ENCODE measurements at regions not wholly inside any gene's neighbourhood (a gene's known extent, or its start where the extent isn't known, plus 50 kb on each side); places are given as distances from the start of the nearest gene placed in this dataset.
A peak's percentile ranks its signal among the peaks of the same experiment; 100 is the strongest.

DNA sequence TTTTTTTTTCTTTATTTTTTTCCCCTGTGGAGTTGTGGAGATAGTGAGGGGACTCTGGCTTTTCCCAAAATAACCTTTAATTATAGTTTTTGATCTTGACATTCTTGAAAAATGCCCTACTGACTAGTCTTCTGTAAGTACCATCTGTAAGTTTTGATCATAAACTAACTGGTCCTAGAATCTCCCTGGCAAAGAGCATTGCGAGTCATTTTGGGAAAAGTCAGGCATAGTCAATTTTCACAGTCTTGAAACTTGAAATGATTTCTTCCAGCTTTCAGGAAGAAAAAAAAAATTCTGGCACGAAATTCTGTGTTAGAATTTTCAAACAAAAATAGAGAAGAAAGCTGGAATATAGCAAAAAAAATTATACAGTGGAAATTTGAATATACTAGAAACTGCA, 181.2 kb upstream of the SNX7 start:
- DNase-seq (ENCODE audit: low read depth) = no peak

- DNase-seq (ENCODE audit: low read depth) = no peak
These were observed 183.4 kb upstream of the SNX7 start for GRCh38 chr1:98478121-98478520.

DNA sequence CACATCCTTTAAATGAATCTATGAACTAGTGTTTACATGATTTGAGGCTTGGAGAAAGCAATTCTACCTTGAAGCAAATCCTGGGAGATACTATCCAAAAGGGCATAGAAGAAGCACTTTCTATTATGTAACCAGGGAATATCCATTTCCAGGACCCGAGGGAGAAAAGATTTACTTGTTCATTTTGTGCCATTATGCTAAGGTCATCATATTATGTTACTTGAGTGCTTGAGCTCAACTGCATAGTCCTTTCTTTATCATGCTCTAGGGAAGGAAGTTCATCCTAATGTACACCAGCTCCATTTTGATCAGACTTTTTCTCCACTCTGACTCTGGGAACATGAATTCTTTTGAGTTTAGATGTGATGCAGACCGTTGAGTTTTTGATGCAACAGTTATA, 188.6 kb upstream of the SNX7 start:
- DNase-seq (ENCODE audit: low read depth) = no peak

DNA sequence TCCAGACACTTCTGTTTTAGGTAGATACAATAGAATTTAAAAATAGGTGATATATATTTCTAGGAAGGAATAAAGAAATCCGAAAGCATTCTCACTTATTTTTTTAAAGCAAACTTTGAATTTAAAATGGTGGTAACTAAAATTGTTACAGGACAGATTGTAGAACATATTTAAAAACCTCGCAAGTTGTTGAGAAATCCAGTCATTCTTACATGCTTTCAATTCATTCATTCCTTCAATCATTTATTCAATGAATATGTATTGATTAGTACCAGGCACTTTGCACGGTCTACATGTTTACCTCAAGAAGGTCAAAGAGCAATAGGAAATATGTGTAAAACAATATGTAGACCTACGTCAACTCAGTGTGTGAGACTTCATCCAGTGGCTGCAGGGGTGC, 189.9 kb upstream of the SNX7 start:
- DNase-seq (ENCODE audit: low read depth) = no peak

DNA sequence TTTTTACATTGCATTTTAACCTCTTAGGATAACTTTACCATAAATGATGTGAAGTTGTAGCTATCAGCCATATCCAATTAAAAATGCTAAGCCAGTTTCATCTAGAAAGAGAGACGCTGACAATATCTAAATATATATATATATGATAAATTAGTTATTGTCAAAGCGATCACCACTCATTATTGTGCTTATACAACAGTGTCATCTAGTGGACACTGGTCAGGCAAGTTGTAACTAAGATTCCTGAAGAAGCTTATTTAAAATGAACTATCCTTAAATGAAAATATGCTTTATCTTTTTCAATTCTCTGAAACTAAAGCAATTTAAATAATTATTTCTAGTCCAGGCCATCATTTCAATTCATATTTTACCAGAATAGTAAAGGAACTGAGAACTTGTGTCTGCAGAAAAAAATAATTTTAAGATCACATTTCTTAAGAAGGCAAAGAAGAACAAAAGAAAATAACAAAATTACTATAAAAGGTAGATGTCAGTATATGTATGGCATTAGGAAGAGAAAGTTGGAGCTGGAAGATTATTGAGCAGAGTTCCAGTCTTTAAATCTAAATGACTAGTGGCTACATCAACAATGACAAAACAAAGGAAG, 193.3 kb upstream of the SNX7 start:
- DNase-seq (ENCODE audit: low read depth) = peak; percentile 74

- no peak for DNase-seq (ENCODE audit: low read depth)
These were observed 193.9 kb upstream of the SNX7 start for GRCh38 chr1:98467586-98467985.

- DNase-seq (ENCODE audit: low read depth) = no peak
These were observed 194.4 kb upstream of the SNX7 start for GRCh38 chr1:98467122-98467521.

DNA sequence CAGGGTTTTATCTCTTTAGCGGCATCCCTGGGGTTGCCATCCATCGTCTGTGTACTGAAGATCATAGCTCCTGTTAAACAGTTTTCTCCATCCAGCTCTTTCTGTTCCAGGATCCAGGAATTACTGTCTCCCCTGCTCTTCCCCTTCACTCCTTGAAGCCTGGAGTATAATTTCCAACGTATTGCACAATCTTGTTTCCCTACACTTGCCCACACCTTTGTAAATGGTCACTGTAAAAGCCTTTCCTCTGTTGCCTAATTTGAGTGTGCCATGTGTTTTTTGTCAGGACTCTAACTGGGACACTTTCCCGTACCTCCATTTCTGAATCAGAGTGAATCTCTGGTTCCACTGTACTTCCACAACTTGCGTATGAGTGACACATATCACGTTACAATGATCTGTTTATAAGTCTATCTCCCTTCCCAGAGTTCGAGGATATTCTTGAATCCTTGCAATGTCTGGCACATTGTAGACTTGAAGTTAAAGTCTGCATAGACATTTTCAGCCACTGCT, 199.6 kb upstream of the SNX7 start:
- DNase-seq (ENCODE audit: low read depth) = no peak

DNA sequence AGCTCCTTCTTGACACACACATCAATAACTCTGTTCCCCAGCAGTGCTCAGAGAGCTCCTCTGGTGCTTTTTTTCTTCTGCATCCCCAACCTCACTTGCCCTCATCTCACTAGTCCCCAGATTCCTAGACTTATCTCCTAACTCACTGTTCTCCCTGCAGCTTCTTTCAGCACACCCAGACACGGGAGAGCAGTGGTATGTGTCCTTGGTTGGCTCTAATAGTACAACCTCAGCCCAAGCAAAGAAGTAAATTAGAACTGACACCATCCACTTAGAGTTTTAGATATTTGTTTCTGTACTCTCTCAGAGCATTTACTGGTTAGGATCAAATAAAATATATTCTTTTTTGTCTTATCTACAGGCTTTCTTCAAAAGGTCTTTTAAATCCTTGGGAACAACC, 201.4 kb upstream of the SNX7 start:
- DNase-seq (ENCODE audit: low read depth) = no peak

DNA sequence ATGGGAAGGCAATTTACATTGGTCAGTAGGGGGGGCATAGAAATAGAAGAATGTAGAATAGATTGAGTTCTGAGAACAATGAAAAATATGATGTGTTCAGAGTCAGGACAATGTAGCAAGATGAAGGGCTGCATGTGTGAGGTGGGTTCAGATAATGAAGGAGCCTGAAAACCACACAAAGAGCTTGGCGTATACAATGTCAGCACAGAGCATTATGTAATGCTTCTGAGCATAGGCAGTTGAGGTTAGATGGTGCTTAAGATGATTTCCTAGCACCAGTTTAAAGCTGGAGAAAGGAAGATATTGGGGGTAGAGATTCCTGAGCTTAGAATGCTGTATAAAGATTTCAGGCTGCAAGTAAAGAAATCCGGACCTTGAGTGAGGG, 202.0 kb upstream of the SNX7 start:
- no peak for DNase-seq (ENCODE audit: low read depth)

GRCh38 chr1:98458511-98459485, 202.7 kb upstream of the SNX7 start:
- no peak for DNase-seq (ENCODE audit: low read depth)

- DNase-seq (ENCODE audit: low read depth) = no peak
These were observed 204.3 kb upstream of the SNX7 start for GRCh38 chr1:98457248-98457647.

DNA sequence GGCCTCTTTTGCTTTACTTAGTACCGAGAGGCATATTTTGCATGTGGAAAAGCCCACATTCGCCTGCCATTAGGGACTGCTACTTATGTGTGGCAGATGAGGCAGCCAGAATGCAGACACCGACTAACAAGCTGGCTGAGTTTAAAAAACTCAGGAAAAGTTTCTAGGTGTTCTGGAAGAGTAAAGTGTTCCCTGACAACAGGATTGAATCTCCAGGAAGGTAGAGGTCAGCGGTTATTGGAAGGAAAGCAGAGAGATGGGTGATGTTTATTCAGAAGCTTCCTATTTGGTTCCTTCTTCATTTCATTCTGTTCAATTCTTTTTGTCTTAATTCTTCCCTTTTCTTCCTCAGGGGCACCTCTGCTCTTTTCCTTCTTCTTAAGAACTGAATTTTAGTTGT, 206.9 kb upstream of the SNX7 start:
- DNase-seq (ENCODE audit: low read depth) = no peak

GRCh38 chr1:98453066-98453465, 208.5 kb upstream of the SNX7 start:
- DNase-seq (ENCODE audit: low read depth) = no peak

DNA sequence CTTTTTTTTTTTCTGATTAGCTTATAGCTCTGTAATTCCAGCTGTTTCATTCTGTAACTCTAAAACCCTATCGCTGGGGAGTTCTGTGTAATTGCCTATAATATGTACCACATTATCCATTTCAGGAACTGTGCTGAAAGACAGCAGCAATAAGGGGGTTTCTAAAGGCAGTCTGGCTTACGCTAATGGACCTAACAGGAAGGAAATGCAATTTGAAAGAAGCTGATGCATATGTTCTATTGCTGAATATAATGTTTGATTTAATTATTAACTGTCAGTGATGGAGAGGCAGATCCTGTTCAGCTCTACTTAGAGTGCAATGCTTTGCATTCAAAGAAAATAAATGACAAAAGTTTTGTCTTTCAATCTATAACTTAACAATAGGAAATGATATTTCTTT, 209.4 kb upstream of the SNX7 start:
- DNase-seq (ENCODE audit: low read depth) = no peak

GRCh38 chr1:98441281-98441680, 220.2 kb upstream of the SNX7 start:
- DNase-seq (ENCODE audit: low read depth) = no peak

- DNase-seq (ENCODE audit: low read depth) = no peak
These were observed 222.1 kb upstream of the SNX7 start for GRCh38 chr1:98439471-98439870.

- no peak for DNase-seq (ENCODE audit: low read depth)
These were observed 224.0 kb upstream of the SNX7 start for GRCh38 chr1:98437540-98437939.

DNA sequence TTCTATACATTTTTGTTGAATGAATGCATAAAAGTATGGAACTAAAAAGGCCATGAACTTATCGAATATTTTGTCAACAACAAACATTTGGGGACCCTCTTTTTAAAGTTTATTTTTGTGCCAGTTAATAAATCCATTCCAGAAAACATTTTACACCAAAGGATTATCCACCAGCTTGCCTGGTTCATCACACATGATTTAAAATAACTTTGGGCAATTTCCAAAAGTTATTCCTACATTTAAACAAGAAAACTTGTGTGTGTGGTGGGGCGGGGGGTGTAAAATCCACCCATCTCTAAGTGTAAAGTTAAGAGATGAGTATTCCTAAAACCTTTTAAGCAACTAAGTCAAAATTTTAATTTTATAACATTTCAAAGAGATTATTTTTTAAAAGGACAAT, 224.5 kb upstream of the SNX7 start:
- DNase-seq (ENCODE audit: low read depth) = no peak

DNA sequence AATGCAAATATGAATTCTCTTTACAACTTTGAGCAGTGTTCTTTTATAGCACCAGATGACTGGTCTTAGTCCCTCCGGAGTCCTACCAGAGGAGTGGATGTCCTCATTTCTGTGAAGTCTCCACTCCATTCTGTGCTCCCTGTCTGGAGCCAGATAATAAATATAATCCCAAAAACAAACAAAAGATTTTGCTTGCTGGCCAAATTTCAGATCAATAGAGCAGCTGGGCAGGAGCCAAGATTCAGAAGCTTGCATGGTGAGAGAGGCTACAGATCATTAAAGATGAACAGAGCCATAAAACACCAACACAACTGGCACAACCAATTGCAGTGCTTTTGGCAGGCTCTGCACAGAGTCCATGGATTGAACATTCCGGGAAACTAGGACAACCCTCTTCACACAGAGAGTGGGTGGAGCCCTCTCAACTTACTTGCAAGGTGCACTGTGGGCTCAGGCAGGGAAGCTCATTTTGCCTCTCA, 231.5 kb upstream of the SNX7 start:
- no peak for DNase-seq (ENCODE audit: low read depth)

- no peak for DNase-seq (ENCODE audit: low read depth)
These were observed 232.7 kb upstream of the SNX7 start for GRCh38 chr1:98428864-98429263.

DNA sequence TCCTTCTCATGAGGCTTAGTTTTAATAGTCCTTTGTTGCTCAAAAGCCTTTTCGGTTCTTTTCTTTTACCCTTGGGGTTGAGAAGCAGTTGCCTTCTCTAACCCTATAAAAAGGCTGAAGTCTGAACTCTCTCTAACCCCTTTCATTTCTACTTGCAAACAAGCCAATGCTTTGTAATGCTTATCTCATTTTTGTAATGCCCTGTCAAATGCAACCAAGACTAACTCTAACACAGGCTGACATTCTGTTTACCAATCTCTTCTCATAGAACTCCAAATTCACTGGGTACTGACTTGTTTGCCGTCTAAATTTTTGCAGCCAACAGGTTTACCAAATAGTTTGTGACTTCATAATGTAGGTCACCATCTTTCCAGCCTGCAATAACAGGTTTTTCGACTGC, 233.9 kb upstream of the SNX7 start:
- DNase-seq (ENCODE audit: low read depth) = no peak

DNA sequence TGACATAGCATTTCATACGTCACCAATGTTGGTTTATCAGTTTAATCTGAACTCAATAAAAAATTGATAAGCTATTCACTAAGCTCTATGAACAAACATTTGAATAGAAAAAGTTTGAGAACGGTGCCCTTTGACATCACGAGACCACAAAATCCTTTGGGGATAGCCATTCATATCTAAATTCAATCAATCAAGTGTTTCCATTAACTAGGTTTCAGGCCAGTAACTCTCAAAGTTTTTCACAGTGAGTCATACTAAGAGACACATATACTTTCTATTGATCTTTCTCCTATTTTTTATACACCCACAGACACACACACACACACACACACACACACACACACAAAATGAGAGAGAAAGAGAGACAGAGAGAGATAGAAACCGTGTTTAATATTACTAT, 235.4 kb upstream of the SNX7 start:
- no peak for DNase-seq (ENCODE audit: low read depth)
